Activated B cell treated with CpG ODN at 0.5 μM for 24 hours (primary cell): ENCODE measurements at regions not wholly inside any gene's neighbourhood (a gene's known extent, or its start where the extent isn't known, plus 50 kb on each side); places are given as distances from the start of the nearest gene placed in this dataset.
"Not testable (repeated sequence)": the region's sequence is repeated elsewhere in the genome, so short reads cannot be mapped to it uniquely, and the experiment has no call there.

Source experiments
- ATAC-seq: fragments of 200-7000 bp; cut with Tn5 transposase; one replicate; pipeline ENCODE4 v1.10.0; 2021; ENCODE audit warnings: low read depth, mild to moderate bottlenecking, moderate library complexity
- CTCF ChIA-PET: fragments of 350-600 bp; sonication (Branson Sonifier 250); formaldehyde crosslinking; loops from one replicate; lab custom pipeline; 2021; ENCODE audit warnings: antibody characterized with exemption; lab: Charles Lee
- POLR2A ChIA-PET: fragments of 350-600 bp; sonication (Branson Sonifier 250); formaldehyde crosslinking; loops from one replicate; lab custom pipeline; 2021; ENCODE audit warnings: antibody characterized with exemption; lab: Charles Lee
- DNase-seq: peaks from one replicate; pipeline ENCODE4 v3.0.0; 2022
- H3K27ac Mint-ChIP-seq: one replicate; pipeline ENCODE4 v1.8.0; 2020; ENCODE audit warnings: mixed read lengths
- H3K27me3 Mint-ChIP-seq: one replicate; pipeline ENCODE4 v1.8.0; 2021; ENCODE audit warnings: mixed read lengths
- H3K36me3 Mint-ChIP-seq: one replicate; pipeline ENCODE4 v1.8.0; 2021; ENCODE audit warnings: low read depth, mixed read lengths
- H3K4me1 Mint-ChIP-seq: one replicate; pipeline ENCODE4 v1.8.0; 2021; ENCODE audit warnings: mixed read lengths
- H3K4me3 Mint-ChIP-seq: one replicate; pipeline ENCODE4 v1.8.0; 2020; ENCODE audit warnings: mild to moderate bottlenecking, mixed read lengths
- H3K9me3 Mint-ChIP-seq: one replicate; pipeline ENCODE4 v1.8.0; 2020; ENCODE audit warnings: mixed read lengths
- intact Hi-C: fragments of 100-400 bp; cut with micrococcal nuclease; formaldehyde crosslinking; loops from one replicate; pipeline ENCODE4 v1.15.1; 2024
- TF ChIP-seq, protein P1 (sequence below): fragments of 200-600 bp; IDR thresholded peaks from one replicate; pipeline ENCODE4 v1.8.0; 2022; ENCODE audit warnings: antibody characterized with exemption, mild to moderate bottlenecking

DNA sequence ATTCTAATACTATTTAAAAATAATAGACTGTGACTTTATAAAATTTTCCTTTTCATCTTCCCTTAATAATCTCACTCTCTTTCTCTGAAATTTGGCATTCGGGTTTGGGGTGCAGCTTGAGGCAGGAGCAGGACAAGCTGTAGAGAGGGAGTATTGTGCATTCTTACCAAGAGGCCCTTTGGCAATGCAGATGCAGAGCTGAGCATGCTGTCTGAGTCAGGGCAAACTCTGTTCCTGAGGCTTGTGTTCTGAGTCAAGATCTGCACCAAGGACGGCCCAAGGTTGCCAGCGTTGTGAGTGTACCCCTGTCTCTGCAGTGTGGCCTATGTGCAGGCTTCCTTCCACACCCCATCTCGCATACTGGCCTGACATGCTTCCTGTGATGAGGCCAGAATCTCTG, 343.8 kb upstream of the FRG2C start:
- no peak overlapping the region for H3K27ac Mint-ChIP-seq
- TF ChIP-seq, protein P1, sequence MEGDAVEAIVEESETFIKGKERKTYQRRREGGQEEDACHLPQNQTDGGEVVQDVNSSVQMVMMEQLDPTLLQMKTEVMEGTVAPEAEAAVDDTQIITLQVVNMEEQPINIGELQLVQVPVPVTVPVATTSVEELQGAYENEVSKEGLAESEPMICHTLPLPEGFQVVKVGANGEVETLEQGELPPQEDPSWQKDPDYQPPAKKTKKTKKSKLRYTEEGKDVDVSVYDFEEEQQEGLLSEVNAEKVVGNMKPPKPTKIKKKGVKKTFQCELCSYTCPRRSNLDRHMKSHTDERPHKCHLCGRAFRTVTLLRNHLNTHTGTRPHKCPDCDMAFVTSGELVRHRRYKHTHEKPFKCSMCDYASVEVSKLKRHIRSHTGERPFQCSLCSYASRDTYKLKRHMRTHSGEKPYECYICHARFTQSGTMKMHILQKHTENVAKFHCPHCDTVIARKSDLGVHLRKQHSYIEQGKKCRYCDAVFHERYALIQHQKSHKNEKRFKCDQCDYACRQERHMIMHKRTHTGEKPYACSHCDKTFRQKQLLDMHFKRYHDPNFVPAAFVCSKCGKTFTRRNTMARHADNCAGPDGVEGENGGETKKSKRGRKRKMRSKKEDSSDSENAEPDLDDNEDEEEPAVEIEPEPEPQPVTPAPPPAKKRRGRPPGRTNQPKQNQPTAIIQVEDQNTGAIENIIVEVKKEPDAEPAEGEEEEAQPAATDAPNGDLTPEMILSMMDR, result no peak
- intact Hi-C loops, result no loop called here
- H3K4me1 Mint-ChIP-seq, result no peaks in the 10 kb centered on the region
- ATAC-seq, result no peak
- H3K9me3 Mint-ChIP-seq, result no peaks in the 10 kb centered on the region
- no peaks in the 10 kb centered on the region for H3K27me3 Mint-ChIP-seq
- POLR2A ChIA-PET, result no interaction called here
- H3K4me3 Mint-ChIP-seq, result no peak overlapping the region
- no peak for DNase-seq
- CTCF ChIA-PET, result no interaction called here
- H3K36me3 Mint-ChIP-seq, result no peaks in the 10 kb centered on the region

DNA sequence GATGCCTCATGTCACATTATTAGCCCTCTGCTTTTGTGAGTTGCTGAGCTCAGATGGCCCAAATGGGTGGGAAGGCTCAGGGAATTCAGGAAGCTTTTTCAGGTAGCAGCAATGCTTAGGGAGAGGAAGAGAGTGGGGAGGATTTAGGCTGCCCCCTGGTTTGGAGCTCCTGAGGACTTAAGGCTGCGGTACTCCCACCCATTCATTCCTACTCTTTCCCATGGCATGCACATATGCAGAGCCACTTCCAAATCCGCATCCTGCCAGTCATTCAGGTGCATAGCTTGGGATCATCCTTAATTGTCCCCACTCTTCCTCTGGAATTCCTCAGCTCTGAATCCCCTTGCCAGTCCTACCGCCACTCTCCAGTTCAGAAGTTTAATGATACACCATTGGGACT, 343.1 kb upstream of the FRG2C start:
- no peaks in the 10 kb centered on the region for H3K4me1 Mint-ChIP-seq
- intact Hi-C loops, result no loop called here
- TF ChIP-seq, protein P1, result no peak
- H3K36me3 Mint-ChIP-seq, result no peaks in the 10 kb centered on the region
- no peak overlapping the region for H3K27ac Mint-ChIP-seq
- ATAC-seq, result no peak
- no peaks in the 10 kb centered on the region for H3K9me3 Mint-ChIP-seq
- no peaks in the 10 kb centered on the region for H3K27me3 Mint-ChIP-seq
- ChIA-PET POLR2A (no interaction called here), CTCF (no interaction called here)
- DNase-seq, result no peak
- no peak overlapping the region for H3K4me3 Mint-ChIP-seq

DNA sequence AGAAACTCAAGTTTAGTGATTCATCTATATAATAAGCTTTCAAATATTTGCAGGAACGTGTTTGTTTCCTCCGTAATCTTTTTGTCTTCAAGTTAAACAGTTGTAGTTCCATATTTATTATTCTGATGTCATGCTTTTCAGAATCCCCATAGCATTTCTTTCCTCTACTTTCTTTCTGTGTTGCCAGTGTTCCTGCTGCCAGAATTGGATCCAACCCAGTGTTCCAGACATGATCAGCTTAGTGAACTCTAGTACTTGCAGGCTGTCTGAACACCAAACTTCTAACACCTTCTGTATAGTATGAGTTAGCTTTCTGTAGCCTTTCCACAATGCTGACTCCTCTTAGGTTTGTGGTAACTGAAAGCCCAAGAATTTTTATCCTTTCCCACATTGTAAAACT, 340.2 kb upstream of the FRG2C start:
- H3K27ac Mint-ChIP-seq, H3K4me1 Mint-ChIP-seq, H3K36me3 Mint-ChIP-seq, DNase-seq, POLR2A ChIA-PET, H3K4me3 Mint-ChIP-seq, ATAC-seq, H3K27me3 Mint-ChIP-seq, intact Hi-C loops, CTCF ChIA-PET, H3K9me3 Mint-ChIP-seq: not testable (repeated sequence)

DNA sequence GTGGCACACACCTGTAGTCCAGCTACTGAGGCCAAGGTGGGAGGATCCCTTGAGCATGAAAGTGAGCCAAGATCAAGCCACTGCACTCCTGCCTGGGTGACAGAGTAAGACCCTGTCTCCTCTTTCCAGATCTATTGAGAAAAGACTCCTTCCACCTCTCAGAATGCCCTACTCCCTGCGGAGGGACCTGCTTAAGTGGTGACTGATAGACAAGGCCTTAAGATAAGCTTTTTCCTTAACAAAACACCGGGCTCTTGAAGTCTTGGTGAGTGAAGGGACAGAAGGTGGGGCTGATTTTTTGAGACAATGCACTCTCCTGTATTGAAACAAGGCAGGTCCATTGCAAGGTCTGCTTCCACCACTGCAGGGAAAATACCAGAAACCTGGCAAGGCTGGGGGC, 338.4 kb upstream of the FRG2C start:
- ChIA-PET POLR2A (no interaction called here), CTCF (no interaction called here)
- TF ChIP-seq, protein P1, result no peak
- no peak for DNase-seq
- H3K27ac Mint-ChIP-seq, result no peak overlapping the region
- no peaks in the 10 kb centered on the region for H3K27me3 Mint-ChIP-seq
- intact Hi-C loops, result no loop called here
- no peak for ATAC-seq
- no peaks in the 10 kb centered on the region for H3K4me1 Mint-ChIP-seq
- no peak overlapping the region for H3K4me3 Mint-ChIP-seq
- H3K9me3 Mint-ChIP-seq, result no peaks in the 10 kb centered on the region
- H3K36me3 Mint-ChIP-seq, result no peaks in the 10 kb centered on the region

DNA sequence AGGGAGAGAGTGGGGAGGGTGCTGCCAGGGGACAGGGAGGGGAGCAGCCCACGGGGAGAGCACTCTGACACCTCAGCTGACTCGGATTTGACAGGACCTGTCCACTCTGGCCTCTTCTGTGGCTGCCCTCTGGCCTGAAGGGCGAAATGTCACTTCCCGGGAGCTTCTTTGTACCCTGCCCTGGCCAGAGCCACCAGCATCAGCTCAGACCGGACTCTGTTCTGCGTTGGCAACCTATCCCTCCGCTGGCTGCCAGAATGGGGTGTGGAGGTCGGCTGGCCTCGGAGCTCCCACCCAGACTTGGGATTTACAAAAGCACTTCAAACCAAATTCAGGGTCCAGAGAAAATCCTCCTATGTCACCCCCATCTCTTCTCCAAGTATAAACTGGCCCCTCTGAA, 336.7 kb upstream of the FRG2C start:
- Mint-ChIP-seq H3K27me3 (no peaks in the 10 kb centered on the region), H3K9me3 (no peaks in the 10 kb centered on the region), H3K27ac (no peak overlapping the region), H3K4me1 (no peaks in the 10 kb centered on the region), H3K36me3 (no peaks in the 10 kb centered on the region), H3K4me3 (no peak overlapping the region)
- POLR2A ChIA-PET, result no interaction called here
- ATAC-seq (no peak), DNase-seq (no peak)
- TF ChIP-seq, protein P1, result no peak
- CTCF ChIA-PET, result no interaction called here
- intact Hi-C loops, result no loop called here

DNA sequence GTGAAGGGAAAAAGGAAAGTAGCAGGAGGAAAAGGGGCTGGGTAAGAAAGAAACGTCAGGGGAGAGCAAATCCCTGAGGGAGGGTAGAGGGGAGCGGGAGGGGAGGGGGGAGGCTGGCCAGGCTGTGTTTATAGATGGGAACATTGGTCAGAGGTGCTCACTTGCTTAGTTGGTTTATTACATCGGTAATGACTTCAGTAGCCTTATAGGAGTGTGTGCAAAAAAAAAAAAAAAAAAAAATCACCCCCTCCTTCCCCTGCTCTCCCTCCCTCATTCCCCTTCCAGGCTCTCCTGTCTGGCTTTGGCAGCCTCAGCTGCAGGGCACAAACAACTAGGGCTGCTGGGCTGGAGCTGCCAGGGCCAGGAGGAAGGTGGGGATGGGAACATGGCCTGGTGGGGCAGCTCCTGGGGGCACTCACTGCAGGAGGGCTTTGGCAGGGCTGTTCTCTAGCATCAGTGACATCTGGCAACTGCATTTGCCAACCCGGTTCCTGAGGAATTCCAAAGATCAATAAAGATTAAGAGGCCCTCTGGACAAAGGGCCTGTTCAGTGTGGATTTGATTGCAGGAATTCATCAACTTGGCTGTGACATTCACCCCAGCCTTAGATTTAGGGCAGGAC, 334.5 kb upstream of the FRG2C start:
- TF ChIP-seq, protein P1, result no peak
- Mint-ChIP-seq H3K4me1 (no peaks in the 10 kb centered on the region), H3K27me3 (no peaks in the 10 kb centered on the region), H3K9me3 (no peaks in the 10 kb centered on the region), H3K36me3 (no peaks in the 10 kb centered on the region), H3K27ac (no peak overlapping the region), H3K4me3 (no peak overlapping the region)
- ChIA-PET POLR2A (no interaction called here), CTCF (no interaction called here)
- DNase-seq (no peak), ATAC-seq (no peak)
- intact Hi-C loops, result no loop called here

DNA sequence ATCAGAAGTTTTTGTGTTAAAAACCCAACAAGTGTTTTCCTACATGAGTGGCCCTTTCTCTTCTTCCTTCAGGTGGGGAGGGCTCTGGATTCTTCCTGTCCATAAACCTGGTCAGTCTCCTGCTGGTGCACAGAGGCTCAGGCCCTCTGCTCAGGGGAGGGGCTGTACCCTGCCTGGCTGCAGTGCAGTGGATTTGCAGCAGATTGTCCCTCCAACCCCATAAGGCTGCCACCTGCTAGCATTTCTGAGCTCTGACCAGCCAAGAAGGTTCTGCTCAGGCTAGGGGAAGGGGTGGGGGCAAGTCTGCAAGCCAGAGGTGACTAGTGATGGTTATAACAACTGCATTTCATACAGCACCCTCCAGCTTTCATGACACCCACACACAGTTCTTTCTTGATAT, 333.7 kb upstream of the FRG2C start:
- intact Hi-C loops, ATAC-seq, POLR2A ChIA-PET: not testable (repeated sequence)

DNA sequence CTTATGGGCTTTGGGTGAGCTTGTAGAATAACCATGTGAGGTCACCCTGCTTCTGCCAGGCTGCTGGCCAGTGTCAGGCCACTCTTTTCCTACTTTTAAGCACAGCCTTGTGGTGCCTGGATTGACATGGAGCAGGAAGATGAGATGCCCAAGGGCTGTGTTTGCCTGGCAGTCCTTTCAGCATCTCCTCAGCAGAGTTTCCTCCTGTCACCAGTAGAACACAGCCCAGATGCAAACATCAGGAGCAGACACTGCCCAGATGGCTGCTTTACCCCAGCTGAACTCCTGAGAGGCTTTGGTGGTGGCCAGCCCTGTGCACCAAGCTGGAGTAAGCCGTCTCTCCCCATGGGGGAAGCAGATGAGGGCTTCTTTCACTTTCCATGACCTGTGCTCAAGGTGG, 332.0 kb upstream of the FRG2C start:
- CTCF ChIA-PET, intact Hi-C loops, H3K4me3 Mint-ChIP-seq, H3K36me3 Mint-ChIP-seq, POLR2A ChIA-PET, H3K9me3 Mint-ChIP-seq, ATAC-seq, H3K27ac Mint-ChIP-seq, H3K27me3 Mint-ChIP-seq, H3K4me1 Mint-ChIP-seq, DNase-seq: not testable (repeated sequence)

More for the DNA sequence above, 333.7 kb upstream of the FRG2C start:
- H3K9me3 Mint-ChIP-seq, H3K36me3 Mint-ChIP-seq, H3K4me3 Mint-ChIP-seq, H3K27ac Mint-ChIP-seq, DNase-seq, H3K27me3 Mint-ChIP-seq, H3K4me1 Mint-ChIP-seq, CTCF ChIA-PET: not testable (repeated sequence)
